ENCODE measurements at regions not wholly inside any gene's neighbourhood (a gene's known extent, or its start where the extent isn't known, plus 50 kb on each side); places are given as distances from the start of the nearest gene placed in this dataset.

DNA sequence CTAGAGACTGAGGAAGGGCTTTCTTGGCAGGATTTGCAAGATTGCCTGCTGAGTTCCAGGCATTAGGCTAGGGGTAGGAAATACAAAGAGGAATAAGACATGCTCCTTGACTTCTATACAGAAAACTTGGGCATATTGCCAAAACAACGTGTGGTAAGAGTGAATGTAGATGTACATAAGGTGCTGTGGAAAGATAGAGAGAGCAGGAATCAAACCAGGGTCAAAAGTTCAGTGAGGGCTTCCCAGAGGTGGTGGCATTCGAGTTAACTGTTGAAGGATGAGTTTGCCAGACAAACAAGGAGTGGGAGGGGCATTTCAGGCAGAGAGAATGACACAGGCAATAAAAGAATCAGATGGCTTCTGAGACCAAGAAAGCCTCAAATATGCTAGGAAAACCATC lies 187.9 kb downstream of the KDR start:
- TF ChIP-seq, protein P1, sequence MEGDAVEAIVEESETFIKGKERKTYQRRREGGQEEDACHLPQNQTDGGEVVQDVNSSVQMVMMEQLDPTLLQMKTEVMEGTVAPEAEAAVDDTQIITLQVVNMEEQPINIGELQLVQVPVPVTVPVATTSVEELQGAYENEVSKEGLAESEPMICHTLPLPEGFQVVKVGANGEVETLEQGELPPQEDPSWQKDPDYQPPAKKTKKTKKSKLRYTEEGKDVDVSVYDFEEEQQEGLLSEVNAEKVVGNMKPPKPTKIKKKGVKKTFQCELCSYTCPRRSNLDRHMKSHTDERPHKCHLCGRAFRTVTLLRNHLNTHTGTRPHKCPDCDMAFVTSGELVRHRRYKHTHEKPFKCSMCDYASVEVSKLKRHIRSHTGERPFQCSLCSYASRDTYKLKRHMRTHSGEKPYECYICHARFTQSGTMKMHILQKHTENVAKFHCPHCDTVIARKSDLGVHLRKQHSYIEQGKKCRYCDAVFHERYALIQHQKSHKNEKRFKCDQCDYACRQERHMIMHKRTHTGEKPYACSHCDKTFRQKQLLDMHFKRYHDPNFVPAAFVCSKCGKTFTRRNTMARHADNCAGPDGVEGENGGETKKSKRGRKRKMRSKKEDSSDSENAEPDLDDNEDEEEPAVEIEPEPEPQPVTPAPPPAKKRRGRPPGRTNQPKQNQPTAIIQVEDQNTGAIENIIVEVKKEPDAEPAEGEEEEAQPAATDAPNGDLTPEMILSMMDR (IDR thresholded peaks at IDR 0.05; ENCODE audit: insufficient read depth, low read length, poor library complexity, severe bottlenecking) = no peak
- no peak for TF ChIP-seq EZH2phosphoT487 (conservative IDR thresholded peaks at IDR 0.05; ENCODE audit: low read length)

Measured in SU-DHL-6 (cell line).